GM13976 (cell line): ENCODE measurements at regions not wholly inside any gene's neighbourhood (a gene's known extent, or its start where the extent isn't known, plus 50 kb on each side); places are given as distances from the start of the nearest gene placed in this dataset.

Experiments used
- DNase-seq: peaks from one replicate; pipeline ENCODE4 v3.0.0; 2012; ENCODE audit warnings: low spot score
- CTCF ChIP-seq: IDR thresholded peaks from 2 replicates; pipeline ENCODE4 v1.5.1; 2012; ENCODE audit warnings: borderline replicate concordance, mild to moderate bottlenecking; ENCODE audit not compliant: insufficient read depth; ENCODE audit errors: extremely low read depth, missing control alignments, control extremely low read depth
- in situ Hi-C: fragments of 300-500 bp; cut with MboI; formaldehyde crosslinking; loops from one replicate; pipeline ENCODE4 v1.12.0; 2022; ENCODE audit warnings: low sequenced_read_pairs, mixed read lengths, inconsistent platforms; ENCODE audit not compliant: unreplicated experiment

GRCh38 chr4:123896446-123897071, 500.0 kb downstream of the SPRY1 start:
- in situ Hi-C loops, result no loop called here
- TF ChIP-seq CTCF, result no peak
- no peak for DNase-seq

GRCh38 chr4:123898946-123899666, 502.5 kb downstream of the SPRY1 start:
- DNase-seq, result no peak
- in situ Hi-C loops, result no loop called here
- no peak for TF ChIP-seq CTCF

- in situ Hi-C loops, result no loop called here
- no peak for DNase-seq
Measured at GRCh38 chr4:123904882-123905281, 508.3 kb downstream of the SPRY1 start.

GRCh38 chr4:123913598-123913997, 517.0 kb downstream of the SPRY1 start:
- in situ Hi-C loops, result no loop called here
- DNase-seq, result no peak
- TF ChIP-seq CTCF, result no peak

More at GRCh38 chr4:123904882-123905281, 508.3 kb downstream of the SPRY1 start:
- no peak for TF ChIP-seq CTCF

- TF ChIP-seq CTCF, result no peak
- no peak for DNase-seq
- in situ Hi-C loops, result no loop called here
Measured at GRCh38 chr4:123916821-123917220, 520.2 kb downstream of the SPRY1 start.

GRCh38 chr4:123919576-123920098, 523.0 kb downstream of the SPRY1 start:
- in situ Hi-C loops, result no loop called here
- no peak for DNase-seq
- TF ChIP-seq CTCF, result no peak
